Retinal pigment epithelial cell (primary cell): ENCODE measurements at regions not wholly inside any gene's neighbourhood (a gene's known extent, or its start where the extent isn't known, plus 50 kb on each side); places are given as distances from the start of the nearest gene placed in this dataset.

ENCODE experiments used
- DNase-seq: peaks from one replicate; pipeline ENCODE4 v3.0.0-alpha.2; 2010; ENCODE audit warnings: low read depth
- H3K4me3 ChIP-seq: 2 replicates; pipeline ENCODE4 v1.5.1; 2011; ENCODE audit warnings: mild to moderate bottlenecking, low read length, control low read depth, moderate library complexity
- CTCF ChIP-seq: conservative IDR thresholded peaks from 2 replicates; pipeline ENCODE4 v1.5.1; 2011; ENCODE audit warnings: low read depth, low read length, control low read depth, inconsistent platforms

- no peak overlapping the region for H3K4me3 ChIP-seq
- no peak for DNase-seq
- no peak for TF ChIP-seq CTCF
Measured at GRCh38 chr20:6616421-6616820, 151.1 kb upstream of the BMP2 start.

- no peak overlapping the region for H3K4me3 ChIP-seq
- no peak for TF ChIP-seq CTCF
- DNase-seq = no peak
Measured at GRCh38 chr20:6614836-6615235, 152.7 kb upstream of the BMP2 start.

DNA sequence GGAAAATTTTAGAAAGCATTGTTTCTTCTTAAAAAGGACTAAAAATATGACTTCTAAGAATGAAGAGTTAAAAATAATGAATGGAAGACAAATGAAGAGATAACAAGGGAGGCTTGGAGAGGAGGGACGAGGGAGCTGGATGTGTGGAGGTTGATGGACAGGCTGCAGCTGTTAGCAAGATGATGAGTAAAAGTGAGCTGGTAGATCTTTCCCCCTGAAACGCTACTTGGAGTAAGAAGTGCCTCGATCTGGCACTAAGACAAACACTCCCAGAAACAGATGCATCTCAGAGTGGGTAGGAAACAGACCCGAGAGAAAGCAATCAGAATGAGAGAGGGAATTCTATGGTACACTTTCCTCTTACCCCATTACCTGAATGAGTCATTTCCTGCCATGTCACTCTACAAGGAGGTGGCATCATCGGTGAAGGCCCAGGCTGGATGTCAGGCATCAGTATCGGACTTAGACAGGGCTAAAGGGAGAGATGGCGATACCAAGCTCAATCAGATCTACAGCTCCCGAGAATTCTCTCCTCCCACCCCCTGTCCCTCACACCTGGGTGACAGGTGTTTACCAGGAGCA lies 154.1 kb upstream of the BMP2 start:
- DNase-seq = no peak

GRCh38 chr20:6612606-6612923 lies 154.9 kb upstream of the BMP2 start:
- TF ChIP-seq CTCF = no peak
- no peak overlapping the region for H3K4me3 ChIP-seq
- no peak for DNase-seq

More for the DNA sequence above, 154.1 kb upstream of the BMP2 start:
- no peak for TF ChIP-seq CTCF
- H3K4me3 ChIP-seq = no peak overlapping the region

DNA sequence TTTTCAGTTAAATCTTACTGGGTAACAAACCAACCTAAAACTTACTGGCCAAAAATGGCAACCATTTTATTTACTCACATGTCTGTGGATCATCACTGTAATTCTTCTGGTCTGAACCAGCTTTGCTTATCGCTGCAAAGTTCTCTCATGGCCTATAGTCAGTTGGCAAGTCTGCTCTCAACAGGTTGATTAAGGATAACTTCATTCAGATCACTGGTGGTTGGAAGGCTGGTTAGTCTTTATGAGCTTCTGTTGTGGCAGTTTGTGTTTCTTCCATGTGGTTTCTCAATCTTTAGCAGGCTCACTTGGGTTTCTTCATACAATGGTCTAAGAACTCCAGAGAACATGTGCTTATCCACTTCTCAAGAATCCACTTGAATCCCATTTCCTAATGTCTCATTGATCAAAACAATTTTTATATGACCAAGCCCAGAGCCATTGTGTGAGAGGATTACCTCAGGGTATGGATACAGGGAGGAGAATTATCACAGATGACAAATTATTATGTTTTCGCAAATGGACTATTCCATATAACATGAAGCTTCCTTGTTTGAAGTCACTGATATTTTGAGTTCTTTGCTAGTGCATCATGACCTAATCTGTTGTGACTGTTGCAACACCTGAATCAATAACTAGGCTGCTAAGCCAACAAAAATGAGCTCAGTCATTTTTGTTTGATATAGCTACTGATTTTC lies 155.4 kb upstream of the BMP2 start:
- no peak for DNase-seq
- no peak overlapping the region for H3K4me3 ChIP-seq
- TF ChIP-seq CTCF = no peak

GRCh38 chr20:6606651-6607050 lies 160.8 kb upstream of the BMP2 start:
- TF ChIP-seq CTCF = no peak
- DNase-seq = no peak
- no peak overlapping the region for H3K4me3 ChIP-seq
